Mesendoderm (in vitro differentiated cells): ENCODE measurements at regions not wholly inside any gene's neighbourhood (a gene's known extent, or its start where the extent isn't known, plus 50 kb on each side); places are given as distances from the start of the nearest gene placed in this dataset.
A peak's percentile ranks its signal among the peaks of the same experiment; 100 is the strongest.

Source experiments
- DNase-seq: peaks from one replicate; pipeline ENCODE4 v3.0.0; 2013
- H2AK5ac ChIP-seq: 2 replicates; pipeline ENCODE4 v1.6.1; 2013; ENCODE audit warnings: low read length, inconsistent platforms
- H2BK120ac ChIP-seq: 2 replicates; pipeline ENCODE4 v1.6.1; 2013; ENCODE audit warnings: low read depth, mild to moderate bottlenecking, low read length, moderate library complexity, mixed read lengths
- H2BK15ac ChIP-seq: replicated peaks from 2 replicates; pipeline ENCODE4 v1.6.1; 2013; ENCODE audit warnings: low read depth, mild to moderate bottlenecking, moderate library complexity
- H2BK5ac ChIP-seq: 2 replicates; pipeline ENCODE4 v1.6.1; 2013; ENCODE audit warnings: low read length, inconsistent platforms
- H3K18ac ChIP-seq: 2 replicates; pipeline ENCODE4 v1.6.1; 2013; ENCODE audit warnings: mild to moderate bottlenecking, low read length, mixed read lengths
- H3K23ac ChIP-seq: one replicate; pipeline ENCODE4 v1.6.1; 2013; ENCODE audit warnings: low read length
- H3K27ac ChIP-seq: 2 replicates; pipeline ENCODE4 v1.5.1; 2013; ENCODE audit warnings: low read depth, mild to moderate bottlenecking, inconsistent platforms, low read length, moderate library complexity
- H3K27me3 ChIP-seq: 2 replicates; pipeline ENCODE4 v1.6.1; 2013; ENCODE audit warnings: low read length, control low read depth, mild to moderate bottlenecking, inconsistent platforms; ENCODE audit not compliant: insufficient read depth, poor library complexity
- H3K36me3 ChIP-seq: 2 replicates; pipeline ENCODE4 v1.6.1; 2013; ENCODE audit warnings: low read length, inconsistent platforms; ENCODE audit not compliant: control insufficient read depth, insufficient read depth
- H3K4ac ChIP-seq: one replicate; pipeline ENCODE4 v1.6.1; 2013; ENCODE audit warnings: low read depth, mild to moderate bottlenecking, low read length, moderate library complexity
- H3K4me1 ChIP-seq: 2 replicates; pipeline ENCODE4 v1.6.1; 2013; ENCODE audit warnings: low read depth, low read length, inconsistent platforms; ENCODE audit not compliant: control insufficient read depth
- H3K4me2 ChIP-seq: 2 replicates; pipeline ENCODE4 v1.6.1; 2013; ENCODE audit warnings: low read length
- H3K4me3 ChIP-seq: 2 replicates; pipeline ENCODE4 v1.5.1; 2013; ENCODE audit warnings: mild to moderate bottlenecking, low read length
- H3K56ac ChIP-seq: one replicate; pipeline ENCODE4 v1.6.1; 2013; ENCODE audit warnings: low read length
- H3K79me1 ChIP-seq: 2 replicates; pipeline ENCODE4 v1.6.1; 2013; ENCODE audit warnings: low read length, inconsistent platforms
- H3K79me2 ChIP-seq: 2 replicates; pipeline ENCODE4 v1.6.1; 2013; ENCODE audit warnings: mild to moderate bottlenecking, low read length; ENCODE audit not compliant: control insufficient read depth, insufficient read depth
- H3K9ac ChIP-seq: 2 replicates; pipeline ENCODE4 v1.6.1; 2013; ENCODE audit warnings: low read length, inconsistent platforms
- H4K5ac ChIP-seq: one replicate; pipeline ENCODE4 v1.6.1; 2013; ENCODE audit warnings: low read length
- H4K8ac ChIP-seq: one replicate; pipeline ENCODE4 v1.6.1; 2013; ENCODE audit warnings: low read depth, mild to moderate bottlenecking, control low read depth, low read length, moderate library complexity
- WGBS: extraction: QIAGEN DNeasy Blood & Tissue Kit; methylation state at CpG from one replicate; pipeline ENCODE4 v1.1.7; 2013; ENCODE audit warnings: low lambda C conversion rate, missing lambda C conversion rate; ENCODE audit not compliant: insufficient coverage; ENCODE audit errors: extremely low coverage; 5-methylcytosine and 5-hydroxymethylcytosine counted together

DNA sequence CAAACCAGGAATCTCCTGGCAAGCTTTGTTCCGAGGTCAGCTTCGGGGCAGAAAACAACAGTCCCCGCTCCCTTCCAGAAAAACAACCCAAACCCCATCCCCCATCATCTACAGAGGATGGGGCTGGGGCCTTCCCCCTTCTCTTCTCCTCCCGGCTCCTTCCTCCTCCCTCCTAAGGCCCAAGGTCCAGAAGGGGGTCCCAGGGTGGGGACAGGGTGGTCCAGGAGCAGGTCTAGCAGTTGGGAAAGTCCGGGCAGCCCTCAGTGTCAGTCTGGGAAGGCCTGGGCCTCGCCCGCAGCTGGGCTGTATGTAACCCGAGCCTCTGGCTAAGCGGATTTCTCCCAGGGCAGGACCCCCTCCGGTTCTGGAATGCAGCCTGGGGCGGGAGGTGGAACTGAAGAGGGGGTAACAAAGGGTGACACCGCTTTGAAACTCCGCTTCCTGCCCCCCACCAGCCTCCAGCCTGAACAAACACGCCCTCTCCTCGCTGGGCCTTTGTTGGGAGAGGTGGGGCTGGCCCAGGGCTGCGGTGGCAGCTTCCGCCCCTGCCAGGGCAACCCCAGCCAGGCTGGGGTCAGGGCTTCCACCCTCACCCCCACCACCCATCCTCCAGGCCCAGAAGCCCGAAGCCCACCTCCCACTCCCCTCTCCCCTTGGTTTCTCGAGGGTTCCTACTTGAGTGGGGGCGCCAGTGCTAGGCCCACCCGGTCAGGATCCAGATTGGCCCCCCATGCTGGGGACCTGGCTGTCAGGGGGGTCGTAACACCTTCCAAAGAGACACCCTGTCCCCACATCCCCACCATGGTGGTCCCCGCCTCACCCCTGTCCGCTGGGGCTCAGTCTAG, 63.5 kb downstream of the C9orf50 start:
- Histone ChIP-seq H3K79me1 (no peaks in the 10 kb centered on the region), H3K27ac (peak overlapping the region; percentile 98), H3K4ac (peak overlapping the region; percentile 89), H2AK5ac (peak overlapping the region; percentile 99), H2BK15ac (no peak overlapping the region), H3K23ac (peak overlapping the region; percentile 87), H3K36me3 (no peaks in the 10 kb centered on the region), H2BK120ac (peak overlapping the region; percentile 85), H3K4me2 (peak overlapping the region; percentile 46), H3K27me3 (no peaks in the 10 kb centered on the region), H3K4me1 (peaks cover 25% of the 10 kb centered on the region), H3K18ac (peak overlapping the region; percentile 99), H2BK5ac (peak overlapping the region; percentile 98), H4K8ac (peak overlapping the region; percentile 44), H3K79me2 (no peaks in the 10 kb centered on the region), H3K56ac (peak overlapping the region; percentile 87), H3K9ac (peak overlapping the region; percentile 83), H4K5ac (no peak overlapping the region), H3K4me3 (no peak overlapping the region)
- peak; percentile 98 for DNase-seq
- WGBS: no CpG with 5 or more reads among the region's 24 CpGs

- no peak overlapping the region for H3K4me3 ChIP-seq
- peak overlapping the region; percentile 87 for H3K56ac ChIP-seq
- no peak overlapping the region for H4K5ac ChIP-seq
- peak overlapping the region; percentile 83 for H3K9ac ChIP-seq
- H2BK15ac ChIP-seq: no peak overlapping the region
- H3K4me1 ChIP-seq: peaks cover 25% of the 10 kb centered on the region
- no peaks in the 10 kb centered on the region for H3K36me3 ChIP-seq
- peak overlapping the region; percentile 3 for H2AK5ac ChIP-seq
- no CpG with 5 or more reads among the region's 12 CpGs for WGBS
- no peak for DNase-seq
- peak overlapping the region; percentile 99 for H3K18ac ChIP-seq
- no peaks in the 10 kb centered on the region for H3K79me1 ChIP-seq
- H3K4ac ChIP-seq: peak overlapping the region; percentile 89
- H2BK120ac ChIP-seq: peak overlapping the region; percentile 85
- peak overlapping the region; percentile 7 for H3K23ac ChIP-seq
- H3K27me3 ChIP-seq: no peaks in the 10 kb centered on the region
- H3K4me2 ChIP-seq: peak overlapping the region; percentile 46
- no peak overlapping the region for H4K8ac ChIP-seq
- H2BK5ac ChIP-seq: peak overlapping the region; percentile 79
- H3K27ac ChIP-seq: peak overlapping the region; percentile 98
- no peaks in the 10 kb centered on the region for H3K79me2 ChIP-seq
Observed at GRCh38 chr9:129556491-129557191, 64.3 kb downstream of the C9orf50 start.

- H2AK5ac ChIP-seq: peak overlapping the region; percentile 22
- no peak overlapping the region for H3K4ac ChIP-seq
- no peak overlapping the region for H3K23ac ChIP-seq
- H3K27ac ChIP-seq: no peak overlapping the region
- no peak for DNase-seq
- no peaks in the 10 kb centered on the region for H3K36me3 ChIP-seq
- no peak overlapping the region for H2BK15ac ChIP-seq
- no peaks in the 10 kb centered on the region for H3K27me3 ChIP-seq
- no peak overlapping the region for H3K18ac ChIP-seq
- no peaks in the 10 kb centered on the region for H3K79me1 ChIP-seq
- no peak overlapping the region for H3K9ac ChIP-seq
- H3K4me3 ChIP-seq: no peak overlapping the region
- no peak overlapping the region for H3K4me2 ChIP-seq
- no peak overlapping the region for H4K5ac ChIP-seq
- H3K56ac ChIP-seq: peak overlapping the region; percentile 46
- no peak overlapping the region for H4K8ac ChIP-seq
- no CpG with 5 or more reads among the region's 14 CpGs for WGBS
- H2BK5ac ChIP-seq: no peak overlapping the region
- no peaks in the 10 kb centered on the region for H3K79me2 ChIP-seq
- no peak overlapping the region for H2BK120ac ChIP-seq
- H3K4me1 ChIP-seq: peaks cover 22% of the 10 kb centered on the region
Observed at GRCh38 chr9:129555512-129556215, 65.2 kb downstream of the C9orf50 start.

DNA sequence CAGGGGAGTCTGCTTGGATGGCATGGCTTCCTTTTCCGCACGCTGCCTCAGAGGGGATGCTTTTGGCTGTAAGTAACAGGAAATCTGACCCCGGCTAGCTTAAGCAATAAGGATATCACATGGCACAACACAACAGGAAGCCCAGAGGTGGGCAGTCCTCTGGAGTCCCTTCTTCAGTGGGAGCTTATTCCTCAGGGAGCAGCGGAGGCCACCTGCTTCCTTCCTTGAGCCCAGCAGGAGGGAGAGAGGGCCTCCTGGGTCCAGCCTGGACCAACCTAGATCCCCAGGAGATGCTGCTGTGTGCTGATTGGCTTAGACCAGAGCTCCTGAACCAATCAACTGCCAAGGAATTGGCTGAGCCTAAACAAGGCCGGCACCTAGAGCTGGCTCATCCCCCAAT, 66.3 kb downstream of the C9orf50 start:
- Histone ChIP-seq H3K27me3 (no peaks in the 10 kb centered on the region), H3K79me1 (no peaks in the 10 kb centered on the region), H3K4me2 (no peak overlapping the region), H2BK15ac (no peak overlapping the region), H4K8ac (no peak overlapping the region), H3K4me1 (peaks cover 24% of the 10 kb centered on the region), H3K27ac (no peak overlapping the region), H3K18ac (no peak overlapping the region), H2AK5ac (no peak overlapping the region), H3K56ac (no peak overlapping the region), H4K5ac (no peak overlapping the region), H2BK120ac (no peak overlapping the region), H3K4ac (no peak overlapping the region), H3K23ac (no peak overlapping the region), H2BK5ac (no peak overlapping the region), H3K79me2 (no peaks in the 10 kb centered on the region), H3K4me3 (no peak overlapping the region), H3K9ac (no peak overlapping the region), H3K36me3 (no peaks in the 10 kb centered on the region)
- no CpG with 5 or more reads among the region's 5 CpGs for WGBS
- no peak for DNase-seq

DNA sequence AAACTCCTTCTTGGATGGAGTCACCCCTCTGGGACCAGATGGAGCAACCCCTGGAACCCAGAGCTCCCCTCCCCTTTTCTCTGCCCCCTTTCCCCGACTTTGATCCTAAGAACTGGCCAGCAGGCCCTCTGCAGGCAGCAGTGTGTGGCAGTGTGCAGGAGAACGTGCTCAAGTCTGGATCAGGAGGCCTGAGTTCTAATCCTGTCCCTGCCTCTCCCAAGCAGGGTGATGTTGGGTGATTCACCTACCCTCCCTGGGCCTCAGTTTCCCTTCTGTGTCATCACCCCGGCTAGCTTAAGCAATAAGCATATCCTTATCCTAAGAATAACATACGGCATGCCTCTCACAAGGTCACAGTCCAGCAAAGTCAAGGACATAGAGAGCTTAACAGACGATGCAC, 67.6 kb downstream of the C9orf50 start:
- DNase-seq: no peak
- Histone ChIP-seq H4K5ac (no peak overlapping the region), H3K23ac (no peak overlapping the region), H3K56ac (no peak overlapping the region), H3K9ac (no peak overlapping the region), H3K79me1 (no peaks in the 10 kb centered on the region), H3K36me3 (no peaks in the 10 kb centered on the region), H3K4me1 (peaks cover 14% of the 10 kb centered on the region), H2BK15ac (no peak overlapping the region), H3K79me2 (no peaks in the 10 kb centered on the region), H2BK120ac (no peak overlapping the region), H3K18ac (no peak overlapping the region), H3K4ac (no peak overlapping the region), H4K8ac (no peak overlapping the region), H2BK5ac (no peak overlapping the region), H3K4me3 (no peak overlapping the region), H2AK5ac (peak overlapping the region; percentile 82), H3K27me3 (no peaks in the 10 kb centered on the region), H3K4me2 (no peak overlapping the region), H3K27ac (no peak overlapping the region)
- no CpG with 5 or more reads among the region's 5 CpGs for WGBS
